ENCODE measurements at regions not wholly inside any gene's neighbourhood (a gene's known extent, or its start where the extent isn't known, plus 50 kb on each side); places are given as distances from the start of the nearest gene placed in this dataset. TPM values are rescaled to one million over a fixed set of nuclear protein-coding genes. Genes with fewer than 3 reads are reported as not detected.

DNA sequence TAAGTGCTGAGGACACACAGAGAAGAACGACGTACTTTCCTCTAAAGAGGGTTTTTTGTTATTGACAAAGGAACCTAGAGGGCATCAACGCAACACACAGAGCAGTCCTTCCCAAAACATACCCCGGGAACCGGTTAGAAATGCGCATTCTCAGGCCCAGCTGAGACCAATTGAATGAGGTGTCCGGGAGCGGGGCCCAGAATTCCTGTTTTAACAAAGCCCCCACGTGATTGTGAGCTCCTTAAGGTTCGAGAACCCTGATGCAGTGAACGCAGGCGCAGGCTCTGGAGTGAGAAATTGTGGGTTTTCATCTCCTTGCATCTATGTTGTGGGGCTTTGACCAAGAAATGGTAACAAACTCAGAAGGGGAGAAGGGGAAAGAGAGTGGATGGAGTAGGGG lies 51.0 kb upstream of the TBX3 start (continued):
- TF ChIP-seq, protein P1, sequence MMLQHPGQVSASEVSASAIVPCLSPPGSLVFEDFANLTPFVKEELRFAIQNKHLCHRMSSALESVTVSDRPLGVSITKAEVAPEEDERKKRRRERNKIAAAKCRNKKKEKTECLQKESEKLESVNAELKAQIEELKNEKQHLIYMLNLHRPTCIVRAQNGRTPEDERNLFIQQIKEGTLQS (IDR thresholded peaks at IDR 0.05) = no peak
- no peak for TF ChIP-seq HNF4A (conservative IDR thresholded peaks at IDR 0.05)
- TF ChIP-seq TAF1 (conservative IDR thresholded peaks at IDR 0.05) = no peak
- no peak for TF ChIP-seq REST (IDR thresholded peaks at IDR 0.05)
- no peak for TF ChIP-seq YY1 (IDR thresholded peaks at IDR 0.05)
- TF ChIP-seq RXRA (IDR thresholded peaks at IDR 0.05) = no peak

- H3K36me3 ChIP-seq (ENCODE audit: control insufficient read depth in 4 of 4, insufficient read depth in 3 of 4, low read depth in 1 of 4, low read length in 3 of 4) = no peaks in the 10 kb centered on the region
- no peaks in the 10 kb centered on the region for H3K9me3 ChIP-seq (ENCODE audit: control insufficient read depth in 4 of 4, low read length in 3 of 4)
- no peak overlapping the region for H3K4me3 ChIP-seq (ENCODE audit: low read depth in 1 of 3, low read length in 3 of 3)
- no peak overlapping the region for H3K9ac ChIP-seq (ENCODE audit: low read depth in 1 of 2, low read length in 2 of 2)
- no peak for TF ChIP-seq JUND (IDR thresholded peaks at IDR 0.05)
- TF ChIP-seq RXRA (IDR thresholded peaks at IDR 0.05) = no peak
- TF ChIP-seq, protein P1 (IDR thresholded peaks at IDR 0.05) = no peak
- no peak for TF ChIP-seq RAD21 (IDR thresholded peaks at IDR 0.05)
- no peak for TF ChIP-seq REST (IDR thresholded peaks at IDR 0.05)
- TF ChIP-seq HNF4A (conservative IDR thresholded peaks at IDR 0.05) = no peak
- no peak for TF ChIP-seq HNF4G (IDR thresholded peaks at IDR 0.05)
- no peak for TF ChIP-seq SP1 (IDR thresholded peaks at IDR 0.05)
- TF ChIP-seq, protein P2, sequence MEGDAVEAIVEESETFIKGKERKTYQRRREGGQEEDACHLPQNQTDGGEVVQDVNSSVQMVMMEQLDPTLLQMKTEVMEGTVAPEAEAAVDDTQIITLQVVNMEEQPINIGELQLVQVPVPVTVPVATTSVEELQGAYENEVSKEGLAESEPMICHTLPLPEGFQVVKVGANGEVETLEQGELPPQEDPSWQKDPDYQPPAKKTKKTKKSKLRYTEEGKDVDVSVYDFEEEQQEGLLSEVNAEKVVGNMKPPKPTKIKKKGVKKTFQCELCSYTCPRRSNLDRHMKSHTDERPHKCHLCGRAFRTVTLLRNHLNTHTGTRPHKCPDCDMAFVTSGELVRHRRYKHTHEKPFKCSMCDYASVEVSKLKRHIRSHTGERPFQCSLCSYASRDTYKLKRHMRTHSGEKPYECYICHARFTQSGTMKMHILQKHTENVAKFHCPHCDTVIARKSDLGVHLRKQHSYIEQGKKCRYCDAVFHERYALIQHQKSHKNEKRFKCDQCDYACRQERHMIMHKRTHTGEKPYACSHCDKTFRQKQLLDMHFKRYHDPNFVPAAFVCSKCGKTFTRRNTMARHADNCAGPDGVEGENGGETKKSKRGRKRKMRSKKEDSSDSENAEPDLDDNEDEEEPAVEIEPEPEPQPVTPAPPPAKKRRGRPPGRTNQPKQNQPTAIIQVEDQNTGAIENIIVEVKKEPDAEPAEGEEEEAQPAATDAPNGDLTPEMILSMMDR (IDR thresholded peaks at IDR 0.05; ENCODE audit: low read depth, low read length, missing input control) = no peak
- peaks cover 0 to 13% (median 7%) of the 10 kb centered on the region in 4 donors for H3K4me1 ChIP-seq (ENCODE audit: control insufficient read depth in 4 of 4, insufficient read depth in 4 of 4, low read length in 3 of 4)
- WGBS = 82% methylated on average over 9 of the region's 9 CpGs
- H3K27ac ChIP-seq (ENCODE audit: low read depth in 1 of 2, low read length in 2 of 2) = no peak overlapping the region
- no peak for DNase-seq (ENCODE audit: low spot score)
- H3K27me3 ChIP-seq (ENCODE audit: control insufficient read depth in 4 of 4, insufficient read depth in 4 of 4, low read length in 3 of 4) = no peaks in the 10 kb centered on the region
Observed at GRCh38 chr12:114733919-114734318, 49.9 kb upstream of the TBX3 start.

Small RNA genes lying in the stretch of these regions (small RNA-seq; reads per million reads assigned to genes)
- not detected for gene AC009804.1
- not detected for gene RF00275
- not detected for gene RF00443
- not detected for gene RN7SL865P

Data from liver (tissue), 9 donors.